Omental fat pad (tissue), 3 donors: ENCODE measurements at regions not wholly inside any gene's neighbourhood (a gene's known extent, or its start where the extent isn't known, plus 50 kb on each side); places are given as distances from the start of the nearest gene placed in this dataset.

ENCODE experiments used
- ATAC-seq: fragments of 150-250 bp; one replicate; pipeline ENCODE4 v1.9.1; 2016; ENCODE audit warnings: mild to moderate bottlenecking, moderate library complexity; ENCODE audit not compliant: low FRiP score
- DNase-seq: peaks from one replicate; pipeline ENCODE4 v3.0.0-alpha.2; 2019; ENCODE audit warnings: low spot score
- CTCF ChIP-seq, 3 donors: fragments of 450-650 bp; IDR thresholded peaks; one replicate each; pipeline ENCODE4 v1.5.1; 2016 to 2017; ENCODE audit warnings: antibody characterized with exemption in 3 of 3, mild to moderate bottlenecking in 3 of 3, moderate library complexity in 2 of 3

- no peak for TF ChIP-seq CTCF (IDR thresholded peaks at IDR 0.05)
- DNase-seq (no peak), ATAC-seq (no peak)
These were observed 209.8 kb upstream of the ZNF462 start for GRCh38 chr9:106653213-106653612.

GRCh38 chr9:106655966-106656365 is 207.0 kb upstream of the ZNF462 start:
- DNase-seq, result no peak
- ATAC-seq, result no peak
- TF ChIP-seq CTCF (IDR thresholded peaks at IDR 0.05), result no peak

- ATAC-seq, result no peak
- TF ChIP-seq CTCF (IDR thresholded peaks at IDR 0.05), result no peak
These were observed 205.0 kb upstream of the ZNF462 start for GRCh38 chr9:106657926-106658325.

GRCh38 chr9:106668534-106668933 is 194.4 kb upstream of the ZNF462 start:
- no peak for TF ChIP-seq CTCF (IDR thresholded peaks at IDR 0.05)
- ATAC-seq (no peak), DNase-seq (no peak)

More at GRCh38 chr9:106657926-106658325, 205.0 kb upstream of the ZNF462 start:
- no peak for DNase-seq

GRCh38 chr9:106669835-106670234 is 193.1 kb upstream of the ZNF462 start:
- ATAC-seq (no peak), DNase-seq (no peak)
- TF ChIP-seq CTCF (IDR thresholded peaks at IDR 0.05), result no peak

- TF ChIP-seq CTCF (IDR thresholded peaks at IDR 0.05), result no peak
- ATAC-seq (no peak), DNase-seq (no peak)
These were observed 192.5 kb upstream of the ZNF462 start for GRCh38 chr9:106670418-106670817.

GRCh38 chr9:106675780-106676179 is 187.2 kb upstream of the ZNF462 start:
- no peak for TF ChIP-seq CTCF (IDR thresholded peaks at IDR 0.05)
- no peak for DNase-seq
- ATAC-seq, result no peak
